Sigmoid colon (tissue), 4 donors: ENCODE measurements at regions not wholly inside any gene's neighbourhood (a gene's known extent, or its start where the extent isn't known, plus 50 kb on each side); places are given as distances from the start of the nearest gene placed in this dataset.
"Not testable (repeated sequence)": the region's sequence is repeated elsewhere in the genome, so short reads cannot be mapped to it uniquely, and the experiment has no call there.

Experiments
- CTCF ChIP-seq, 4 experiments: fragments of 450-650 bp in 3 of 4; fragments of 200-600 bp in 1 of 4; IDR thresholded peaks; one replicate each; pipeline ENCODE4 v1.5.1; 2016 to 2019; ENCODE audit warnings: antibody characterized with exemption in 4 of 4, mild to moderate bottlenecking in 3 of 4, moderate library complexity in 2 of 4
- EP300 ChIP-seq, 4 donors: sonication (generic); formaldehyde crosslinking; IDR thresholded peaks; one replicate each; pipeline ENCODE4 v1.6.1; 2017; ENCODE audit warnings: antibody characterized with exemption in 4 of 4
- POLR2A ChIP-seq, 2 donors: fragments of 450-650 bp; IDR thresholded peaks; one replicate each; pipeline ENCODE4 v1.6.1; 2016; ENCODE audit warnings: antibody characterized with exemption in 2 of 2, mild to moderate bottlenecking in 2 of 2, moderate library complexity in 2 of 2

GRCh38 chr7:109692613-109693012, 1122.9 kb downstream of the DNAJB9 start:
- TF ChIP-seq CTCF, EP300, POLR2A (IDR thresholded peaks at IDR 0.05): not testable (repeated sequence)
